ENCODE measurements at regions not wholly inside any gene's neighbourhood (a gene's known extent, or its start where the extent isn't known, plus 50 kb on each side); places are given as distances from the start of the nearest gene placed in this dataset.

DNA sequence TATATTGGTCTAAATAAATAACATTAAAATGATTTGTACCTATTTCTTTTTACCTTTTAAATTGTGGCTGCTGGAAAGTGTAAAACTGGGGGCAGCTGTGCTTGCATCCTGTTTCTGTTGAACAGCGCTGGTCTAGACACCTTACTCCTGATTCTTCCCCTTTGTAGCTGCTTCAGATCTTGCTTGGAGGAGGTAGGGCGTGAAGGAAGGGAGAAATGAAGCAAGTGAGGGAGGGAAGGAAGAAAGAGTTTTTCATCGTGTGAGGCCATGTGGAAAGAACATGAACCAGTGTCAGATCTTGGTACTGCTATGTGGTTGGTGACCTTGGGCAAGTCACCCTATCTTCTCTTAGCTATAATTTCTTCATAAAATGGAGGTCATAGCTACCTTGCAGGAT lies 89.0 kb upstream of the SEC11C start:
- WGBS, 10 experiments, result 76 to 100% (median 92%) methylated on average over 1 to 3 of the region's 3 CpGs; no CpG with 5 or more reads in 2 of the 10 experiments
- ATAC-seq (replicated peaks in 6 of 8), result no peak
- Histone ChIP-seq H3K4me1 (replicated peaks in 1 of 2) (peaks cover 14 to 34% of the 10 kb centered on the region in 2 donors), H3K4me3 (no peak overlapping the region), H3K27ac (no peak overlapping the region)
- in situ Hi-C loops (cut with MboI; ENCODE audit: low pct_unique_long_range_greater_than_20kb in 2 of 9, low sequenced_read_pairs in 9 of 9, unreplicated experiment in 9 of 9), result loop anchor here in 3 of 9 experiments (25.0 kb wide), 2 partner anchors 163 to 513 kb away; no protein-coding TSS in a partner anchor

GRCh38 chr18:59051470-59052165 lies 88.1 kb upstream of the SEC11C start:
- H3K27ac ChIP-seq, result no peak overlapping the region
- no peak overlapping the region for H3K4me3 ChIP-seq
- peaks cover 14 to 34% of the 10 kb centered on the region in 2 donors for H3K4me1 ChIP-seq (replicated peaks in 1 of 2)
- WGBS, 10 experiments, result 73 to 100% (median 91%) methylated on average over 3 to 9 of the region's 12 CpGs; no CpG with 5 or more reads in 2 of the 10 experiments
- no peak for ATAC-seq (replicated peaks in 6 of 8)
- in situ Hi-C loops (cut with MboI; ENCODE audit: low pct_unique_long_range_greater_than_20kb in 2 of 9, low sequenced_read_pairs in 9 of 9, unreplicated experiment in 9 of 9), result loop anchor here in 3 of 9 experiments (25.0 kb wide), 2 partner anchors 164 to 514 kb away; no protein-coding TSS in a partner anchor

DNA sequence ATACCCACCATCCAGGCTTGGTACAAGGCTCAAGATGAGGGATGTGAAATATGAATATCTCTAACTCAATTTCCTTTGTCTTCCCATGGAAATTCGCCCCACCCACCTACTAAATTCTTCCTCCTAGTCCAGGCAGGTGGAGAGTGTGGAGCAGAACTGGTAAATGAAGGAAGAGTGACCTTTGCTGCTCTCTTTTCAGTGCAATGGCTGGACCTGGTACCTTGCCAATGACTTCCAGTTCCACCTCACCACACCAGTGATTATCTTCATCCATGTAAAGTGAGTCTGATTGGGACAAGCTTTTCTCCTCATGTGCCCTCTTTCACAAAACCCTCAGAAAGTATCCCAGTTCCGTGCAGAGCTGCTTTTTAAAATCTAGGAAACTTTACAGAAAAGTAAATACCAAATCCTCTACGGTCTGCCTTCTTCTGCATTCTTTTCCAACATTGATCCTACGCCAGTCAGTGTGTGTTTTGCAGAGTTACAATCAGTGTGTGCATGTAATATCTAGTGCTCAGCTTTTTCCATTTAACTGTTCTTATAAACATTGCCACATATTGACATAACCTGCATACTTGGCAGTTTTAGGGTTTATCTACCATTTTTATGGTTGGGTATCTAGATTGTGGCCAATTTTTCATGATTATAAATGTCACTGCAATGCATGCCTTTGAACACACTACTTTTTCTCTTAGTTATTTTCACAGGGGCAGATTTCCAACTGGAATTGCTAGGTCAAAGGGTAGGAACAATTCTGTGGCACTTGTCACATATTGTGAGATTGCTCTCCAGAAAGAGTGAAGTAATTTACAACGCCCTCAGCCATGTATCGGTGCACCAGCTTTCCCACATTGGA lies 86.5 kb upstream of the SEC11C start:
- ATAC-seq (replicated peaks in 6 of 8), result peak in 1 of 8 experiments; percentile 44
- Histone ChIP-seq H3K4me3 (no peak overlapping the region), H3K27ac (no peak overlapping the region), H3K4me1 (replicated peaks in 1 of 2) (peaks cover 14 to 34% of the 10 kb centered on the region in 2 donors)
- 39 to 100% (median 61%) methylated on average over 1 to 6 of the region's 6 CpGs; no CpG with 5 or more reads in 1 of the 10 experiments for WGBS, 10 experiments
- in situ Hi-C loops (cut with MboI; ENCODE audit: low pct_unique_long_range_greater_than_20kb in 2 of 9, low sequenced_read_pairs in 9 of 9, unreplicated experiment in 9 of 9), result loop anchor here in 3 of 9 experiments (25.0 kb wide), 2 partner anchors 166 to 516 kb away; no protein-coding TSS in a partner anchor

DNA sequence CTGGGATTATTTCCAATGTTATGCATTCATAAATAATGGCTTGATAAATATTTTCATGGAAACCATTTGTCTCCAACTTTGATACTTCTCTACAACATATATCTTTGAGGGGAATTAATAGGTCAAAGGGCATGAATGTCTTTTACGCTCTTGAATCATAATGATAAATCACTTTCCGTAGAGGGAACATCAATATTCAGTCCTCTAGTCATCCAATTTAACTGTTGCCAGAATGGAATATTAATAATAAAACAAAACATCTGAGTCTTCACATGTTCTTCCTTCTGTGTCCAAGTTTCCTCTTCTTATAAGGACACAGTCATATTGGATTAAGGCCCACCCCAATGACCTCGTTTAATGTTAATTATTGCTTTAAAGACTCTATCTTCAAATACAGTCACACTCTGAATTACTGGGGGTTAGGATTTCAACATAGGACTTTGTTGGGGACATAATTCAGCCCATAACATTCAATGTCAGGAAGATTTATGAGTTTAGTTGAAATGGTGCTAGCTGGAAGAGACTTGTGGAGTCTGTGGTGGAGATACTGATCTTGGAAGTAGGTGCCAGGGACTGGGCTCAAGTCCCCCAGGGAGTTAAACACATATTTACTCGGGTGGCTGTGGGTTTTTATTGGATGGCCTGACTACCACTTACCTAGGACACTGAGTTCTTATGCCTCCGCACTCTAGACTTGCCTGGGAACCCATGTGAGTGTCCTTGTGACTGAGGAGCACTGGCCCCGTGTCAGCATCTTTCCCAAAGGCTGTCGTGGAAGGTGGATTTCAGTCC lies 85.0 kb upstream of the SEC11C start:
- peaks cover 7 to 27% of the 10 kb centered on the region in 2 donors for H3K4me1 ChIP-seq (replicated peaks in 1 of 2)
- H3K27ac ChIP-seq, result no peak overlapping the region
- WGBS, 10 experiments, result 22 to 93% (median 62%) methylated on average over 2 to 7 of the region's 7 CpGs
- peak in 1 of 8 experiments; percentile 8 for ATAC-seq (replicated peaks in 6 of 8)
- in situ Hi-C loops (cut with MboI; ENCODE audit: low pct_unique_long_range_greater_than_20kb in 2 of 9, low sequenced_read_pairs in 9 of 9, unreplicated experiment in 9 of 9), result loop anchor here in 3 of 9 experiments (25.0 kb wide), 2 partner anchors 167 to 517 kb away; no protein-coding TSS in a partner anchor
- no peak overlapping the region for H3K4me3 ChIP-seq

- ATAC-seq (replicated peaks in 6 of 8), result no peak
- in situ Hi-C loops (cut with MboI; ENCODE audit: low pct_unique_long_range_greater_than_20kb in 2 of 9, low sequenced_read_pairs in 9 of 9, unreplicated experiment in 9 of 9), result loop anchor here in 3 of 9 experiments (25.0 kb wide), 2 partner anchors 168 to 518 kb away; no protein-coding TSS in a partner anchor
These were observed 84.2 kb upstream of the SEC11C start for GRCh38 chr18:59055345-59056032.

DNA sequence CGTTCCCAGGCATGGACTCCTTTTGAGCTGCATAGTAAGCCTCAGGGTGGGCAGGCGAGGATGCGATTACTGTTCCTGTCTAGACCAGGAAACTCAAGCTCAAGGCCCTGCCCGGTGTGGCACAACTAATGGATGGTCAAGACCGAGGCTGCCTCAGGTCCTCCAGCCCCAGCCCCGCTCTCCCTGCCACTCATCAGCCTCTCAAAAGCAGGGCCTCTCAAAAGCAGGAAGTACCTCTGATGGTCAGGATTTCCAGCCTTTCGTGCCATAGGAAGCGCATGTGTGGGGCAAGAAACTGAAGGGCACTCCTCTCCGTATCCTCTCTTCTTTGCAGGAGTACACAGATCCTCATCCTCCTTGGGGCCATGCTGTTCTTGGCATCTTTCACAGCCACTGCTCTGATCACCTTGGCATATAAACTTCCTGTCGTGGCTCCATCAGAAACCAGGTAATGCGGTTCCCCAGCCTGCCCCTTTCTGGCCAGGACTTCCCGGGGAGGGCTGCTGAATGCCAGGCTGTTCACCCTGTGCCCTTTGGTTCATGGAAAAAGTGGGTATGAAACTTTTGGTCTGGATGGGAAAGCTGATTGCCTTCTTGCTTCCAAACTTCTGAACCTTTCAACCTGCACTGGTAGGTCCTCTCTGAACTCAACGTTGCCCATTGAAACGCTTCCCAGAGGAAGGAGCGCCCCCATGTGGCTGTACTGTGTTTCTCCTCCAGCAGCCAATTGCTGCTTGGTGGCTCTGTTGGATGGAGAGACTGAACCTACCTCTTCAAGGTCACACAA lies 82.8 kb upstream of the SEC11C start:
- WGBS, 10 experiments, result 10 to 100% (median 84%) methylated on average over 3 to 9 of the region's 15 CpGs; no CpG with 5 or more reads in 2 of the 10 experiments
- peak in 6 of 8 experiments; percentile 45 to 91 (median 70) for ATAC-seq (replicated peaks in 6 of 8)
- Histone ChIP-seq H3K4me3 (no peak overlapping the region), H3K27ac (no peak overlapping the region), H3K4me1 (replicated peaks in 1 of 2) (peaks cover 0 to 22% of the 10 kb centered on the region in 2 donors)
- in situ Hi-C loops (cut with MboI; ENCODE audit: low pct_unique_long_range_greater_than_20kb in 2 of 9, low sequenced_read_pairs in 9 of 9, unreplicated experiment in 9 of 9), result loop anchor here in 3 of 9 experiments (25.0 kb wide), 2 partner anchors 170 to 520 kb away; no protein-coding TSS in a partner anchor

More at GRCh38 chr18:59055345-59056032, 84.2 kb upstream of the SEC11C start:
- no peak overlapping the region for H3K4me3 ChIP-seq
- 81 to 100% (median 100%) methylated on average over 1 to 4 of the region's 4 CpGs; no CpG with 5 or more reads in 3 of the 10 experiments for WGBS, 10 experiments
- peaks cover 0 to 22% of the 10 kb centered on the region in 2 donors for H3K4me1 ChIP-seq (replicated peaks in 1 of 2)
- H3K27ac ChIP-seq, result no peak overlapping the region

DNA sequence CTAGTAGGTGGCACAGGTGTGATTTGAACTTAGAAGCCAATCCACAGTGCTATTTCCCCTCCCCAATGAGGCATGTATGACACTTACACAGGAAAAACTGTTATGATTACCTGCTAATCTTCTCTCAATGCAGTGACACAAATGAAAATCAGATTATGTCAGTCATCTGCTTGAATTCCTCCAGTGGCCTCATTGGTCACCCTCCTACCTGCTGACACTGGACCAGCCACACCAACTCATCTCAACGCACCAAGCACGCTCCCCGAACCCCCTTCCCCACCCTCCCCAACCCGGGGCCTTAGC lies 82.2 kb upstream of the SEC11C start:
- H3K4me3 ChIP-seq, result no peak overlapping the region
- H3K4me1 ChIP-seq (replicated peaks in 1 of 2), result peaks cover 0 to 22% of the 10 kb centered on the region in 2 donors
- WGBS, 10 experiments, result no CpG with 5 or more reads among the region's 4 CpGs
- ATAC-seq (replicated peaks in 6 of 8), result no peak
- no peak overlapping the region for H3K27ac ChIP-seq
- in situ Hi-C loops (cut with MboI; ENCODE audit: low pct_unique_long_range_greater_than_20kb in 2 of 9, low sequenced_read_pairs in 9 of 9, unreplicated experiment in 9 of 9), result loop anchor here in 3 of 9 experiments (25.0 kb wide), 2 partner anchors 170 to 520 kb away; no protein-coding TSS in a partner anchor

- H3K27ac ChIP-seq, result no peak overlapping the region
- peaks cover 0 to 21% of the 10 kb centered on the region in 2 donors for H3K4me1 ChIP-seq (replicated peaks in 1 of 2)
- 0 to 100% (median 63%) methylated on average over 1 to 2 of the region's 4 CpGs; no CpG with 5 or more reads in 2 of the 10 experiments for WGBS, 10 experiments
- H3K4me3 ChIP-seq, result no peak overlapping the region
- in situ Hi-C loops (cut with MboI; ENCODE audit: low pct_unique_long_range_greater_than_20kb in 2 of 9, low sequenced_read_pairs in 9 of 9, unreplicated experiment in 9 of 9), result loop anchor here in 3 of 9 experiments (25.0 kb wide), 2 partner anchors 171 to 521 kb away; no protein-coding TSS in a partner anchor
- peak in 2 of 8 experiments; percentile 10 to 35 for ATAC-seq (replicated peaks in 6 of 8)
These were observed 81.7 kb upstream of the SEC11C start for GRCh38 chr18:59057969-59058368.

DNA sequence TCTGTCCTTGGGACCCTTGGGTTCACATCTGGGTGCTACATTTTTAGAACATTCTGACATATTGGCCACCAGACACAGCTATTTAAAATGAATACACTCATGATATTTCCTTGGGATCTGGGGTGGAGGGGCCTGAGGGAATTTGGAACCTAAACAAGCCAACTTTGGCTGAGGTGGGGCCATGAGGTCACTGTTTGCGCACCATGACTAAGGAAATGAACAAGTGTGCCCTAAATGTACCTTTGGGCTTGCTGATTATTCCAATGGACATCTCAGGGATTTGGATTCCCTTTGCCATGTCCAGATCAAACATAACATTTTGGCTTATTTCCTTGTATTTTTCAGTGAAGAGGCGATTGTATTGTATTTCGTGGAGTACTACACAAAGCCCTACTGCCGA lies 80.5 kb upstream of the SEC11C start:
- no peak for ATAC-seq (replicated peaks in 6 of 8)
- Histone ChIP-seq H3K4me1 (replicated peaks in 1 of 2) (peaks cover 0 to 18% of the 10 kb centered on the region in 2 donors), H3K27ac (no peak overlapping the region), H3K4me3 (no peak overlapping the region)
- 83 to 100% (median 98%) methylated on average over 2 to 3 of the region's 4 CpGs; no CpG with 5 or more reads in 4 of the 10 experiments for WGBS, 10 experiments
- in situ Hi-C loops (cut with MboI; ENCODE audit: low pct_unique_long_range_greater_than_20kb in 2 of 9, low sequenced_read_pairs in 9 of 9, unreplicated experiment in 9 of 9), result loop anchor here in 3 of 9 experiments (25.0 kb wide), 2 partner anchors 172 to 522 kb away; no protein-coding TSS in a partner anchor

DNA sequence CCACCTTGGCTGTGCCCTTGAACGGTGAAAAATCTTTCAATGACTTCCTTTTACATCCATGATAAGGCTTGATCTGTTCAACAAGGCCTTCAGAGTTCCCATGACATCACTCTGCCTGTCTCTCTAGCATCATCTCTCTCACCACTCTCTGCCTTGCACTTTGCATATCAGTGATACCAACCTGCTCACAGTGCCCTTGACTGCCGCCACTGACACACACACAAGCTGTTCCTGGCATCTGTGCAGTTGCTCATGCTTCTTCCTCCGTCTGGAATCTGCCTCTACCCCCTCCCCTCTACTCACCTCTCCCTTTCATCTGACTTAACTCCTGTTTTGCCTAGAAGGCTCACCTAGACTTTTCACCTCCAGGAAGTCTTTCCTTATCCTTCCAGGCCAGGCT lies 79.1 kb upstream of the SEC11C start:
- ATAC-seq (replicated peaks in 6 of 8), result peak in 1 of 8 experiments; percentile 24
- no peak overlapping the region for H3K4me3 ChIP-seq
- H3K4me1 ChIP-seq (replicated peaks in 1 of 2), result peaks cover 0 to 10% of the 10 kb centered on the region in 2 donors
- in situ Hi-C loops (cut with MboI; ENCODE audit: low pct_unique_long_range_greater_than_20kb in 2 of 9, low sequenced_read_pairs in 9 of 9, unreplicated experiment in 9 of 9), result loop anchor here in 8 of 9 experiments (10.0 to 25.0 kb wide), 4 partner anchors 173 to 523 kb away; no protein-coding TSS in a partner anchor
- WGBS, 10 experiments, result 0 to 100% (median 89%) methylated on average over 1 to 3 of the region's 3 CpGs; no CpG with 5 or more reads in 2 of the 10 experiments
- H3K27ac ChIP-seq, result no peak overlapping the region

All from motor neuron (in vitro differentiated cells).